Neural progenitor cell (in vitro differentiated cells): ENCODE measurements at regions not wholly inside any gene's neighbourhood (a gene's known extent, or its start where the extent isn't known, plus 50 kb on each side); places are given as distances from the start of the nearest gene placed in this dataset.

ENCODE experiments used
- DNase-seq: peaks from one replicate; pipeline ENCODE4 v3.0.0-alpha.2; 2016; ENCODE audit warnings: low spot score
- H2AFZ ChIP-seq: fragments of 200-600 bp; sonication (generic); replicated peaks from 2 replicates; pipeline ENCODE4 v1.6.1; 2016; ENCODE audit warnings: antibody characterized with exemption
- H3F3A ChIP-seq: fragments of 200-600 bp; sonication (generic); 2 replicates; pipeline ENCODE4 v1.6.1; 2016; ENCODE audit warnings: antibody characterized with exemption, low read depth
- H3K27ac ChIP-seq: fragments of 200-600 bp; sonication (generic); 2 replicates; pipeline ENCODE4 v1.5.1; 2016; ENCODE audit warnings: mild to moderate bottlenecking
- H3K27me3 ChIP-seq: fragments of 200-600 bp; sonication (generic); 2 replicates; pipeline ENCODE4 v1.6.1; 2016; ENCODE audit warnings: mild to moderate bottlenecking, moderate library complexity
- H3K36me3 ChIP-seq: fragments of 200-600 bp; sonication (generic); 2 replicates; pipeline ENCODE4 v1.5.1; 2016
- H3K4me1 ChIP-seq: fragments of 200-600 bp; sonication (generic); 2 replicates; pipeline ENCODE4 v1.6.1; 2016; ENCODE audit warnings: mixed run types
- H3K4me2 ChIP-seq: fragments of 200-600 bp; sonication (generic); 2 replicates; pipeline ENCODE4 v1.6.1; 2016
- H3K4me3 ChIP-seq: fragments of 200-600 bp; sonication (generic); 2 replicates; pipeline ENCODE4 v1.5.1; 2016
- H3K79me2 ChIP-seq: fragments of 200-600 bp; sonication (generic); 2 replicates; pipeline ENCODE4 v1.6.1; 2016; ENCODE audit warnings: low read depth
- H3K9ac ChIP-seq: fragments of 200-600 bp; sonication (generic); 2 replicates; pipeline ENCODE4 v1.6.1; 2016
- H3K9me3 ChIP-seq: fragments of 200-600 bp; sonication (generic); 2 replicates; pipeline ENCODE4 v1.5.1; 2016; ENCODE audit warnings: low read depth
- H4K20me1 ChIP-seq: fragments of 200-600 bp; sonication (generic); 2 replicates; pipeline ENCODE4 v1.6.1; 2016; ENCODE audit warnings: low read depth
- H3K27ac Mint-ChIP-seq: 3 replicates; pipeline ENCODE4 v1.8.0; 2021; ENCODE audit warnings: mixed read lengths
- H3K27me3 Mint-ChIP-seq: 2 replicates; pipeline ENCODE4 v1.8.0; 2022; ENCODE audit warnings: low read depth, mild to moderate bottlenecking, inconsistent platforms, moderate library complexity, mixed read lengths; ENCODE audit not compliant: insufficient read depth
- H3K36me3 Mint-ChIP-seq: 3 replicates; pipeline ENCODE4 v1.8.0; 2021; ENCODE audit warnings: mixed read lengths
- H3K4me1 Mint-ChIP-seq: 3 replicates; pipeline ENCODE4 v1.8.0; 2021; ENCODE audit warnings: mixed read lengths
- H3K4me3 Mint-ChIP-seq: 3 replicates; pipeline ENCODE4 v1.8.0; 2021; ENCODE audit warnings: mild to moderate bottlenecking, moderate library complexity, mixed read lengths
- H3K9me3 Mint-ChIP-seq: 3 replicates; pipeline ENCODE4 v1.8.0; 2020; ENCODE audit warnings: mixed read lengths
- EZH2 ChIP-seq: fragments of 200-600 bp; sonication (generic); IDR thresholded peaks from 2 replicates; pipeline ENCODE4 v1.6.1; 2017; ENCODE audit warnings: antibody characterized with exemption, mild to moderate bottlenecking, moderate library complexity
- EZH2phosphoT487 ChIP-seq: fragments of 200-600 bp; sonication (generic); IDR thresholded peaks from 2 replicates; pipeline ENCODE4 v1.6.1; 2017; ENCODE audit warnings: antibody characterized with exemption
- TF ChIP-seq, protein P1 (sequence below): fragments of 200-600 bp; sonication (generic); IDR thresholded peaks from 2 replicates; pipeline ENCODE4 v1.5.1; 2017; ENCODE audit warnings: antibody characterized with exemption, mild to moderate bottlenecking

DNA sequence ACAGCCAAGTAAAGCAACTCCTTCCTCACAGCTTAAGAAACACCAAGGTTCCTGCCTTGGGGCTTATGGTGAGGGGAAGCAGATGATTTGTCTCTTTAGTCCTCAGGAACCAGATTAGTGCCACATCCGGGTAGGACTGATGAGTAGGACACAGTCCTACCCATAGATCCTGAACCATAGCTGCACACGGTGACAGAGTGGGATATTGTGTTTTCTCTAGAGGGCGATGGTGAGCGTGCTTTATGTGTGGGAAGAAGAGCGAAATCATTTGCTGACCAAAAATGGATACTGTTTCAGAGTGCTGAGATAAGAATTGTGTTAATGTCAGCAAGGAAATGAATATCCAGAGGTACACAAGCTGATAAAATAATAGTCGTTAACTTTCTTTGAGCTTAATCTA is 209.0 kb upstream of the FBXL7 start:
- DNase-seq: peak; percentile 8
- Mint-ChIP-seq H3K4me3 (no peak overlapping the region), H3K27ac (no peak overlapping the region), H3K36me3 (no peaks in the 10 kb centered on the region), H3K4me1 (peaks cover 4% of the 10 kb centered on the region), H3K9me3 (peaks cover 21% of the 10 kb centered on the region), H3K27me3 (peaks cover 3% of the 10 kb centered on the region)
- Histone ChIP-seq H3K27me3 (no peaks in the 10 kb centered on the region), H3K4me1 (no peaks in the 10 kb centered on the region), H3K4me2 (no peak overlapping the region), H3F3A (no peaks in the 10 kb centered on the region), H3K79me2 (no peaks in the 10 kb centered on the region), H3K4me3 (no peak overlapping the region), H3K36me3 (no peaks in the 10 kb centered on the region), H2AFZ (no peak overlapping the region), H3K27ac (no peak overlapping the region), H3K9ac (no peak overlapping the region), H3K9me3 (no peaks in the 10 kb centered on the region), H4K20me1 (no peaks in the 10 kb centered on the region)
- TF ChIP-seq EZH2phosphoT487 (no peak), EZH2 (no peak)
- TF ChIP-seq, protein P1, sequence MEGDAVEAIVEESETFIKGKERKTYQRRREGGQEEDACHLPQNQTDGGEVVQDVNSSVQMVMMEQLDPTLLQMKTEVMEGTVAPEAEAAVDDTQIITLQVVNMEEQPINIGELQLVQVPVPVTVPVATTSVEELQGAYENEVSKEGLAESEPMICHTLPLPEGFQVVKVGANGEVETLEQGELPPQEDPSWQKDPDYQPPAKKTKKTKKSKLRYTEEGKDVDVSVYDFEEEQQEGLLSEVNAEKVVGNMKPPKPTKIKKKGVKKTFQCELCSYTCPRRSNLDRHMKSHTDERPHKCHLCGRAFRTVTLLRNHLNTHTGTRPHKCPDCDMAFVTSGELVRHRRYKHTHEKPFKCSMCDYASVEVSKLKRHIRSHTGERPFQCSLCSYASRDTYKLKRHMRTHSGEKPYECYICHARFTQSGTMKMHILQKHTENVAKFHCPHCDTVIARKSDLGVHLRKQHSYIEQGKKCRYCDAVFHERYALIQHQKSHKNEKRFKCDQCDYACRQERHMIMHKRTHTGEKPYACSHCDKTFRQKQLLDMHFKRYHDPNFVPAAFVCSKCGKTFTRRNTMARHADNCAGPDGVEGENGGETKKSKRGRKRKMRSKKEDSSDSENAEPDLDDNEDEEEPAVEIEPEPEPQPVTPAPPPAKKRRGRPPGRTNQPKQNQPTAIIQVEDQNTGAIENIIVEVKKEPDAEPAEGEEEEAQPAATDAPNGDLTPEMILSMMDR: peak; percentile 41

DNA sequence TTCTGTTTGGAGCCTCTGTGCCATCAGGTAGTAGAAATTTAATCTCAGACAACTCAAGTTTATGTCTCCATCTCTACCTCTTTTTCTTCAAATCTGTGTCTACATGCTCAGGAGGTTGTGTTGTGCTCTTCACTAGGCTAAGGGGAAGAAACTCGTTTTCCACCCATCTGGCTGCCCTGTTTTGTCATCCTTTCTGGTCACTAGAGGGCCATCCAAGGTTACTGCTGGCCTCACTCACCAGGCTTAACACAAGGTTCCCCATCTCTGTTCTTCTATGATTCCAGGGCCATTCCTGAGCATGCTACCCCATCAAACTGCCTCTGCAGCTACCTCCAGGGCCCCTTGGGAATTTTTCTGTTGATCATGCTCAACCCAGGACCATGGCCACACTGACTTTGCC is 213.3 kb upstream of the FBXL7 start:
- TF ChIP-seq, protein P1: peak; percentile 40
- no peak for TF ChIP-seq EZH2phosphoT487
- Histone ChIP-seq H3F3A (no peaks in the 10 kb centered on the region), H3K27ac (no peak overlapping the region), H3K4me1 (no peaks in the 10 kb centered on the region), H3K4me2 (no peak overlapping the region), H3K4me3 (no peak overlapping the region), H3K9ac (no peak overlapping the region), H2AFZ (no peak overlapping the region), H3K27me3 (no peaks in the 10 kb centered on the region), H3K36me3 (no peaks in the 10 kb centered on the region), H4K20me1 (no peaks in the 10 kb centered on the region), H3K79me2 (no peaks in the 10 kb centered on the region), H3K9me3 (no peaks in the 10 kb centered on the region)
- Mint-ChIP-seq H3K4me3 (peak overlapping the region; percentile 55), H3K27me3 (peaks cover 3% of the 10 kb centered on the region), H3K36me3 (no peaks in the 10 kb centered on the region), H3K4me1 (peaks cover 10% of the 10 kb centered on the region), H3K9me3 (peaks cover 9% of the 10 kb centered on the region), H3K27ac (no peak overlapping the region)
- peak; percentile 27 for DNase-seq

DNA sequence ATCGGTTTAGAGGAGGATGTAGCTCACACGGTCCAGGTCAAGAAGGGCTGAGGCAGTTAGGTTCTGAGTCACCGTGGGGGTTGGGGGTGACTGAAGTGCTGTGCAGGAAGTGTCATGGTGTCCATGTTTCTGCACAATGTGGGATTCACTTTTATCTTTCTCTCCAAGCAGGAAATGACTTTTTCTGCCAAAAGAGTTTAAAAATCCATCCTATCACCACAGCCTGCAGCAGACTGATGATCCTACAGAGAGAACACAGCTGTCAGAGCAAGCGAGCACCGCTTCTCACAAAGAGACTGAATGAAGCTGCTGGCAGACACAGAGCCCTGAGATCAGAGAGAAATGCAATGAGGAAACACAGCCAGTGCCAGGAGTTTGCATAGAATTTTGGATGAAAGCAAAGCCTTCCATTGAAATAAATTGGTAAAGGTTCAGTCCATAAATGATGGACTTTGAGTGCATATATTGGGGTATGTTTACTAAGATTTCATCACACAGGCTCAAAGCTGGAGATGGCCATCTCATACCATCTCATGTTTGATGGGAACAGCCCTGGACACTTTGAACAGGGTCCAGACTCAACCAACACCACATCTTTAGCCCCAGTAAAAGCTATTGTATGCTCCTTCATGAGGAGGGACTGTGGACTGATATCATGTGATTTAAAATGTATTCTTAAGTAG is 213.9 kb upstream of the FBXL7 start:
- Mint-ChIP-seq H3K27me3 (peaks cover 5% of the 10 kb centered on the region), H3K27ac (no peak overlapping the region), H3K9me3 (peaks cover 4% of the 10 kb centered on the region), H3K36me3 (no peaks in the 10 kb centered on the region), H3K4me3 (no peak overlapping the region), H3K4me1 (peaks cover 10% of the 10 kb centered on the region)
- H3F3A ChIP-seq: no peaks in the 10 kb centered on the region
- TF ChIP-seq, protein P1: no peak
- TF ChIP-seq EZH2phosphoT487: no peak
- no peak for TF ChIP-seq EZH2
- H3K79me2 ChIP-seq: no peaks in the 10 kb centered on the region
- H3K4me2 ChIP-seq: no peak overlapping the region
- no peaks in the 10 kb centered on the region for H3K4me1 ChIP-seq
- no peaks in the 10 kb centered on the region for H3K36me3 ChIP-seq
- no peaks in the 10 kb centered on the region for H3K27me3 ChIP-seq
- H4K20me1 ChIP-seq: no peaks in the 10 kb centered on the region
- no peak overlapping the region for H3K4me3 ChIP-seq
- DNase-seq: no peak
- H3K9ac ChIP-seq: no peak overlapping the region
- no peak overlapping the region for H2AFZ ChIP-seq
- no peak overlapping the region for H3K27ac ChIP-seq
- H3K9me3 ChIP-seq: no peaks in the 10 kb centered on the region
